ENCODE measurements at regions not wholly inside any gene's neighbourhood (a gene's known extent, or its start where the extent isn't known, plus 50 kb on each side); places are given as distances from the start of the nearest gene placed in this dataset.

DNA sequence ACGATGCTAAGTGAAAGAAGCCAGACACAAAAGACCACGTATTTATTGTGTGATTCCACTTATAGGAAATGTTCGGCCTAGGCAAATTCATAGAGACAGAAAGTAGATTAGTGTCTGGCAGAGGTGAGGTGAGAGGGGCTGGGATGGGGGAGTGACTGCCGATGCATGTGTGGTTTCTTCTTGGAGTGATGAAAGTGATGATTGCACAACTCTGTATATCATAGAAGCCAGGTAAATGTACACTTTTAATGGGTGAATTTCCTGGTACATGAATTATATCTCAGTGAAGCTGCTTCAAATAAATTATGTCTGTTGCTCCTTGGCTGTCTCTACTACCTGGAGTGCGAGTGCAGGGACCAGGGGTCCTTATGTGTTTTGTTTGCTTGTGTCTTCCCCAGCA, 76.2 kb upstream of the PTCH1 start:
- TF ChIP-seq, protein P1, sequence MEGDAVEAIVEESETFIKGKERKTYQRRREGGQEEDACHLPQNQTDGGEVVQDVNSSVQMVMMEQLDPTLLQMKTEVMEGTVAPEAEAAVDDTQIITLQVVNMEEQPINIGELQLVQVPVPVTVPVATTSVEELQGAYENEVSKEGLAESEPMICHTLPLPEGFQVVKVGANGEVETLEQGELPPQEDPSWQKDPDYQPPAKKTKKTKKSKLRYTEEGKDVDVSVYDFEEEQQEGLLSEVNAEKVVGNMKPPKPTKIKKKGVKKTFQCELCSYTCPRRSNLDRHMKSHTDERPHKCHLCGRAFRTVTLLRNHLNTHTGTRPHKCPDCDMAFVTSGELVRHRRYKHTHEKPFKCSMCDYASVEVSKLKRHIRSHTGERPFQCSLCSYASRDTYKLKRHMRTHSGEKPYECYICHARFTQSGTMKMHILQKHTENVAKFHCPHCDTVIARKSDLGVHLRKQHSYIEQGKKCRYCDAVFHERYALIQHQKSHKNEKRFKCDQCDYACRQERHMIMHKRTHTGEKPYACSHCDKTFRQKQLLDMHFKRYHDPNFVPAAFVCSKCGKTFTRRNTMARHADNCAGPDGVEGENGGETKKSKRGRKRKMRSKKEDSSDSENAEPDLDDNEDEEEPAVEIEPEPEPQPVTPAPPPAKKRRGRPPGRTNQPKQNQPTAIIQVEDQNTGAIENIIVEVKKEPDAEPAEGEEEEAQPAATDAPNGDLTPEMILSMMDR (conservative IDR thresholded peaks at IDR 0.05; ENCODE audit: low read length) = no peak
- no peak for TF ChIP-seq EZH2phosphoT487 (IDR thresholded peaks at IDR 0.05; ENCODE audit: borderline replicate concordance)
